Endothelial cell of umbilical vein (primary cell): ENCODE measurements at regions not wholly inside any gene's neighbourhood (a gene's known extent, or its start where the extent isn't known, plus 50 kb on each side); places are given as distances from the start of the nearest gene placed in this dataset.

ENCODE experiments used
- BruUV-seq: library from RNA; stranded (reverse); fragments of 400-500 nt; replicated peaks from 2 replicates; lab custom pipeline; 2021; lab: Mats Ljungman, UMichigan
- CTCF ChIA-PET: fragments of 300-600, 350-600 bp; sonication (Branson Sonifier 250); formaldehyde crosslinking; loops from one replicate; lab custom pipeline; 2021; ENCODE audit warnings: antibody characterized with exemption, inconsistent platforms; lab: Charles Lee
- POLR2A ChIA-PET: fragments of 300-600, 350-600 bp; sonication (Branson Sonifier 250); formaldehyde crosslinking; loops from one replicate; lab custom pipeline; 2021; ENCODE audit warnings: antibody characterized with exemption, inconsistent platforms; lab: Charles Lee
- DNase-seq: peaks from one replicate; pipeline ENCODE4 v3.0.0-alpha.2; 2011; ENCODE audit warnings: low read depth, low spot score
- FAIRE-seq: peaks from 2 replicates; lab custom pipeline; 2011; peaks lifted over from hg19 to GRCh38; lab: Jason Lieb, UNC
- H2AFZ ChIP-seq: 2 replicates; pipeline ENCODE4 v1.6.0; 2012; ENCODE audit warnings: low read depth, low read length, control low read depth, inconsistent platforms
- H3K27ac ChIP-seq: 2 replicates; pipeline ENCODE4 v1.5.1; 2011; ENCODE audit warnings: low read depth, mild to moderate bottlenecking, control low read depth, low read length, moderate library complexity; ENCODE audit not compliant: insufficient read depth
- H3K27me3 ChIP-seq, 2 experiments: 2 replicates each; pipeline versions ENCODE4 v1.6.0 to v1.6.1; 2011; ENCODE audit warnings: low read length in 2 of 2, mixed read lengths in 1 of 2; ENCODE audit not compliant: control insufficient read depth in 2 of 2, insufficient read depth in 2 of 2
- H3K36me3 ChIP-seq, 2 experiments: 2 replicates in 1 of 2; 3 replicates in 1 of 2; pipeline ENCODE4 v1.5.1; 2011; ENCODE audit warnings: low read length in 2 of 2, mild to moderate bottlenecking in 1 of 2, moderate library complexity in 1 of 2; ENCODE audit not compliant: control insufficient read depth in 2 of 2, insufficient read depth in 2 of 2; ENCODE audit errors: extremely low read depth in 1 of 2
- H3K4me1 ChIP-seq: 3 replicates; pipeline ENCODE4 v1.5.1; 2011; ENCODE audit warnings: mild to moderate bottlenecking, low read length; ENCODE audit not compliant: control insufficient read depth, insufficient read depth; ENCODE audit errors: extremely low read depth
- H3K4me2 ChIP-seq: 2 replicates; pipeline ENCODE4 v1.6.1; 2011; ENCODE audit warnings: low read length, control low read depth, mixed read lengths; ENCODE audit not compliant: insufficient read depth
- H3K4me3 ChIP-seq, 3 experiments: fragments of 200-600 bp in 1 of 3; sonication (generic), shearing (Covaris generic) in 1 of 3; replicated peaks in 1 of 3; 2 replicates each; pipeline ENCODE4 v1.5.1; 2011 to 2016; ENCODE audit warnings: control low read depth in 3 of 3, low read length in 3 of 3, mild to moderate bottlenecking in 2 of 3, inconsistent platforms in 1 of 3, low read depth in 1 of 3, moderate library complexity in 1 of 3; ENCODE audit not compliant: insufficient read depth in 1 of 3
- H3K79me2 ChIP-seq: 2 replicates; pipeline ENCODE4 v1.6.0; 2012; ENCODE audit warnings: low read length, inconsistent platforms; ENCODE audit not compliant: control insufficient read depth, insufficient read depth
- H3K9ac ChIP-seq: replicated peaks from 2 replicates; pipeline ENCODE3; 2011; ENCODE audit warnings: low read length, control low read depth; ENCODE audit not compliant: insufficient read depth; ENCODE audit errors: extremely low read depth
- H3K9me1 ChIP-seq: replicated peaks from 3 replicates; pipeline ENCODE4 v1.6.0; 2011; ENCODE audit warnings: mild to moderate bottlenecking, low read length; ENCODE audit not compliant: control insufficient read depth, insufficient read depth; ENCODE audit errors: extremely low read depth
- H3K9me3 ChIP-seq: replicated peaks from 2 replicates; pipeline ENCODE4 v1.5.1; 2012; ENCODE audit warnings: low read length, inconsistent platforms; ENCODE audit not compliant: control insufficient read depth, insufficient read depth
- H4K20me1 ChIP-seq: replicated peaks from 2 replicates; pipeline ENCODE3; 2011; ENCODE audit warnings: mild to moderate bottlenecking, low read length; ENCODE audit not compliant: control insufficient read depth, insufficient read depth; ENCODE audit errors: extremely low read depth
- EZH2 ChIP-seq: IDR thresholded peaks from 2 replicates; pipeline ENCODE4 v1.6.1; 2012; ENCODE audit warnings: borderline replicate concordance, low read depth, mild to moderate bottlenecking, moderate library complexity, low read length, inconsistent platforms; ENCODE audit not compliant: severe bottlenecking
- FOS ChIP-seq: IDR thresholded peaks from 2 replicates; pipeline ENCODE4 v1.6.1; 2011; ENCODE audit warnings: mild to moderate bottlenecking, low read length, moderate library complexity, borderline replicate concordance; ENCODE audit not compliant: insufficient read depth
- GATA2 ChIP-seq: IDR thresholded peaks from 2 replicates; pipeline ENCODE4 v1.7.0; 2011; ENCODE audit warnings: low read depth, mild to moderate bottlenecking, moderate library complexity, mixed read lengths, low read length; ENCODE audit not compliant: insufficient read length, insufficient read depth
- JUN ChIP-seq: IDR thresholded peaks from 2 replicates; pipeline ENCODE4 v1.6.1; 2011; ENCODE audit warnings: borderline replicate concordance, low read depth; ENCODE audit not compliant: insufficient read length, insufficient read depth
- MYC ChIP-seq: IDR thresholded peaks from one replicate; pipeline ENCODE4 v1.6.1; 2011; ENCODE audit warnings: mild to moderate bottlenecking, low read depth, low read length
- POLR2A ChIP-seq: IDR thresholded peaks from 2 replicates; pipeline ENCODE4 v1.6.1; 2012; ENCODE audit warnings: low read depth, mild to moderate bottlenecking, control low read depth, low read length
- POLR2AphosphoS5 ChIP-seq: IDR thresholded peaks from 2 replicates; pipeline ENCODE4 v1.6.1; 2012; ENCODE audit warnings: low read depth, mild to moderate bottlenecking, control low read depth, low read length, moderate library complexity; ENCODE audit not compliant: insufficient read depth
- dilution Hi-C: fragments of 300-500 bp; cut with MboI; formaldehyde crosslinking; loops from one replicate; pipeline ENCODE4 v1.15.0; 2019; ENCODE audit warnings: low sequenced_read_pairs; ENCODE audit not compliant: extremely low pct_ligation_motif_present
- intact Hi-C: fragments of 100-400 bp; cut with micrococcal nuclease; formaldehyde crosslinking; loops from one replicate; pipeline ENCODE4 v1.10.0; 2022
- TF ChIP-seq, protein P1 (sequence below), 2 donors: IDR thresholded peaks; 1 replicate in 1 of 2; 2 replicates in 1 of 2; pipeline ENCODE4 v1.5.1; 2011; ENCODE audit warnings: low read length in 2 of 2, mild to moderate bottlenecking in 2 of 2, moderate library complexity in 2 of 2, control low read depth in 1 of 2, inconsistent platforms in 1 of 2, low read depth in 1 of 2; ENCODE audit not compliant: insufficient read depth in 1 of 2; ENCODE audit errors: extremely low read depth in 1 of 2
- TF ChIP-seq, protein P2 (sequence below): IDR thresholded peaks from 2 replicates; pipeline ENCODE4 v1.6.1; 2011; ENCODE audit not compliant: insufficient read depth, insufficient read length

- no peaks in the 10 kb centered on the region for H3K36me3 ChIP-seq
- H3K79me2 ChIP-seq, result no peaks in the 10 kb centered on the region
- no peak overlapping the region for H3K4me3 ChIP-seq
- no peak overlapping the region for H3K27ac ChIP-seq
- intact Hi-C loops (no loop called here), dilution Hi-C loops (no loop called here)
- H3K4me2 ChIP-seq, result no peak overlapping the region
- TF ChIP-seq GATA2, result no peak
- TF ChIP-seq FOS, result no peak
- TF ChIP-seq EZH2, result no peak
- TF ChIP-seq POLR2AphosphoS5, result no peak
- TF ChIP-seq MYC, result no peak
- no peak for TF ChIP-seq POLR2A
- TF ChIP-seq, protein P1, sequence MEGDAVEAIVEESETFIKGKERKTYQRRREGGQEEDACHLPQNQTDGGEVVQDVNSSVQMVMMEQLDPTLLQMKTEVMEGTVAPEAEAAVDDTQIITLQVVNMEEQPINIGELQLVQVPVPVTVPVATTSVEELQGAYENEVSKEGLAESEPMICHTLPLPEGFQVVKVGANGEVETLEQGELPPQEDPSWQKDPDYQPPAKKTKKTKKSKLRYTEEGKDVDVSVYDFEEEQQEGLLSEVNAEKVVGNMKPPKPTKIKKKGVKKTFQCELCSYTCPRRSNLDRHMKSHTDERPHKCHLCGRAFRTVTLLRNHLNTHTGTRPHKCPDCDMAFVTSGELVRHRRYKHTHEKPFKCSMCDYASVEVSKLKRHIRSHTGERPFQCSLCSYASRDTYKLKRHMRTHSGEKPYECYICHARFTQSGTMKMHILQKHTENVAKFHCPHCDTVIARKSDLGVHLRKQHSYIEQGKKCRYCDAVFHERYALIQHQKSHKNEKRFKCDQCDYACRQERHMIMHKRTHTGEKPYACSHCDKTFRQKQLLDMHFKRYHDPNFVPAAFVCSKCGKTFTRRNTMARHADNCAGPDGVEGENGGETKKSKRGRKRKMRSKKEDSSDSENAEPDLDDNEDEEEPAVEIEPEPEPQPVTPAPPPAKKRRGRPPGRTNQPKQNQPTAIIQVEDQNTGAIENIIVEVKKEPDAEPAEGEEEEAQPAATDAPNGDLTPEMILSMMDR (IDR thresholded peaks at IDR 0.05; ENCODE audit: extremely low read depth in 1 of 2, insufficient read depth in 1 of 2, low read depth in 1 of 2, low read length in 2 of 2), result no peak
- no peak for TF ChIP-seq JUN
- TF ChIP-seq, protein P2, sequence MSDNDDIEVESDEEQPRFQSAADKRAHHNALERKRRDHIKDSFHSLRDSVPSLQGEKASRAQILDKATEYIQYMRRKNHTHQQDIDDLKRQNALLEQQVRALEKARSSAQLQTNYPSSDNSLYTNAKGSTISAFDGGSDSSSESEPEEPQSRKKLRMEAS, result no peak
- H3K4me1 ChIP-seq, result no peaks in the 10 kb centered on the region
- CTCF ChIA-PET, result interaction anchor here (1.0 kb wide), 1 partner anchor 27 kb away, joined by 3 read pairs; no protein-coding TSS in a partner anchor
- no TSS peak for BruUV-seq
- no peak for FAIRE-seq
- POLR2A ChIA-PET, result no interaction called here
- no peak overlapping the region for H2AFZ ChIP-seq
- H3K9me3 ChIP-seq, result no peaks in the 10 kb centered on the region
- no peaks in the 10 kb centered on the region for H3K27me3 ChIP-seq
- H3K9ac ChIP-seq, result no peak overlapping the region
- no peaks in the 10 kb centered on the region for H3K9me1 ChIP-seq
- H4K20me1 ChIP-seq, result no peaks in the 10 kb centered on the region
- no peak for DNase-seq
Observed at GRCh38 chr1:175797576-175797975, 54.2 kb upstream of the TNR start.
